Endodermal cell (in vitro differentiated cells): ENCODE measurements at regions not wholly inside any gene's neighbourhood (a gene's known extent, or its start where the extent isn't known, plus 50 kb on each side); places are given as distances from the start of the nearest gene placed in this dataset.

Experiments used
- DNase-seq: peaks from one replicate; pipeline ENCODE4 v3.0.0-alpha.2; 2017
- H3K27ac ChIP-seq: 2 replicates; pipeline ENCODE4 v1.5.1; 2013; ENCODE audit warnings: mild to moderate bottlenecking, low read depth, low read length, moderate library complexity
- H3K27me3 ChIP-seq: 2 replicates; pipeline ENCODE4 v1.6.1; 2013; ENCODE audit warnings: mild to moderate bottlenecking, low read length, moderate library complexity; ENCODE audit not compliant: insufficient read depth, control insufficient read depth, poor library complexity, severe bottlenecking
- H3K36me3 ChIP-seq: 2 replicates; pipeline ENCODE4 v1.7.0; 2013; ENCODE audit warnings: mild to moderate bottlenecking, low read length, moderate library complexity; ENCODE audit not compliant: control insufficient read depth, insufficient read depth
- H3K4me1 ChIP-seq: one replicate; pipeline ENCODE4 v1.7.0; 2013; ENCODE audit warnings: low read length; ENCODE audit not compliant: control insufficient read depth, insufficient read depth
- H3K4me3 ChIP-seq: 2 replicates; pipeline ENCODE4 v1.5.1; 2013; ENCODE audit warnings: mild to moderate bottlenecking, low read length, moderate library complexity
- H3K9ac ChIP-seq: 2 replicates; pipeline ENCODE4 v1.6.1; 2013; ENCODE audit warnings: mild to moderate bottlenecking, low read length, moderate library complexity; ENCODE audit not compliant: poor library complexity, severe bottlenecking; ENCODE audit errors: extremely low read depth
- H3K9me3 ChIP-seq: 2 replicates; pipeline ENCODE4 v1.6.1; 2013; ENCODE audit warnings: mild to moderate bottlenecking, low read length, moderate library complexity; ENCODE audit not compliant: control insufficient read depth
- H3K27ac Mint-ChIP-seq: 2 replicates; pipeline ENCODE4 v1.8.0; 2020; ENCODE audit warnings: mixed read lengths
- H3K27me3 Mint-ChIP-seq: 2 replicates; pipeline ENCODE4 v1.8.0; 2021; ENCODE audit warnings: mild to moderate bottlenecking, mixed read lengths; ENCODE audit not compliant: insufficient read depth
- H3K36me3 Mint-ChIP-seq: 2 replicates; pipeline ENCODE4 v1.8.0; 2020; ENCODE audit warnings: low read depth, mixed read lengths
- H3K4me1 Mint-ChIP-seq: 2 replicates; pipeline ENCODE4 v1.8.0; 2020; ENCODE audit warnings: mixed read lengths
- H3K4me3 Mint-ChIP-seq: 2 replicates; pipeline ENCODE4 v1.8.0; 2020; ENCODE audit warnings: mild to moderate bottlenecking, moderate library complexity, mixed read lengths
- H3K9me3 Mint-ChIP-seq: 2 replicates; pipeline ENCODE4 v1.8.0; 2020; ENCODE audit warnings: mild to moderate bottlenecking, mixed read lengths
- WGBS, 2 experiments: methylation state at CpG; one replicate each; pipeline versions ENCODE4 v1.1.5 to v1.1.7; 2013; ENCODE audit warnings: missing lambda C conversion rate in 2 of 2, mixed read lengths in 1 of 2; ENCODE audit not compliant: insufficient coverage in 1 of 2, insufficient read length in 1 of 2; 5-methylcytosine and 5-hydroxymethylcytosine counted together
- TF ChIP-seq, protein P1 (sequence below): fragments of 200-600 bp; sonication (generic); conservative IDR thresholded peaks from 2 replicates; pipeline ENCODE4 v1.5.0; 2021; ENCODE audit warnings: antibody characterized with exemption, mild to moderate bottlenecking

DNA sequence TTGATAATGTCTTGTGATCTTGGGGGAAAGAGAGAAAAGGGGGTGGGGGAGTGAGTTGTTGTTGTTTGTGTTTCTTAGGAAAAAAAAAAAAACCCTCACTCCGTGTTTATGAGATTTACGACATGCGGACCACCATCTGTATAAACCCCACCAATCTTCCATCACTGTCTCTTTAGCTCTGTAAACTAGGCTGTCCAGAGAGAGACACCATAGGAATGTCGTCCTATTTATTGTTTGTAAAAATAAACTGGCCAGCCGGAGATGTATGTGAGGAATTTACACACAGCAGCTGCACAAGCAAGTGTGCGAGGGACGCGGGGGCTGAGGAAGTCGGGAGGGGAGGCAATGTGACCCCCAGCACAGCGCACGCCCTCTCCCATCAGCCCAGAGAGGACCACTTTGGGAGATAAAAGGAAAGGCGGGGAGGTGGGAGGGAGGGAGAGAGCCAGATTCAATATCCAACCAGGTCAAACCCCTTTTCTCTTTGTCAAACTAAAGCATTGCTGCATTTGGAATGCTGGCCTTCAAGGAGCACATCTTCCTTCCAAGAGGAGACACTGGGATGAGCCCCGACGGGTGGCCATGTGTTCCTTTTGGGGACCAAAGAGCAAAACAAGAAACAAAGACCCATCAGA lies 136.2 kb upstream of the SALL1 start:
- Histone ChIP-seq H3K4me1 (peaks cover 5% of the 10 kb centered on the region), H3K27ac (no peak overlapping the region), H3K27me3 (no peaks in the 10 kb centered on the region), H3K9ac (no peak overlapping the region), H3K9me3 (no peaks in the 10 kb centered on the region), H3K4me3 (no peak overlapping the region), H3K36me3 (no peaks in the 10 kb centered on the region)
- no peak for DNase-seq
- no peaks in the 10 kb centered on the region for H3K9me3 Mint-ChIP-seq
- TF ChIP-seq, protein P1, sequence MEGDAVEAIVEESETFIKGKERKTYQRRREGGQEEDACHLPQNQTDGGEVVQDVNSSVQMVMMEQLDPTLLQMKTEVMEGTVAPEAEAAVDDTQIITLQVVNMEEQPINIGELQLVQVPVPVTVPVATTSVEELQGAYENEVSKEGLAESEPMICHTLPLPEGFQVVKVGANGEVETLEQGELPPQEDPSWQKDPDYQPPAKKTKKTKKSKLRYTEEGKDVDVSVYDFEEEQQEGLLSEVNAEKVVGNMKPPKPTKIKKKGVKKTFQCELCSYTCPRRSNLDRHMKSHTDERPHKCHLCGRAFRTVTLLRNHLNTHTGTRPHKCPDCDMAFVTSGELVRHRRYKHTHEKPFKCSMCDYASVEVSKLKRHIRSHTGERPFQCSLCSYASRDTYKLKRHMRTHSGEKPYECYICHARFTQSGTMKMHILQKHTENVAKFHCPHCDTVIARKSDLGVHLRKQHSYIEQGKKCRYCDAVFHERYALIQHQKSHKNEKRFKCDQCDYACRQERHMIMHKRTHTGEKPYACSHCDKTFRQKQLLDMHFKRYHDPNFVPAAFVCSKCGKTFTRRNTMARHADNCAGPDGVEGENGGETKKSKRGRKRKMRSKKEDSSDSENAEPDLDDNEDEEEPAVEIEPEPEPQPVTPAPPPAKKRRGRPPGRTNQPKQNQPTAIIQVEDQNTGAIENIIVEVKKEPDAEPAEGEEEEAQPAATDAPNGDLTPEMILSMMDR = no peak
- H3K27me3 Mint-ChIP-seq = peaks cover 3% of the 10 kb centered on the region
- 94% methylated on average over 6 to 14 of the region's 14 CpGs for WGBS, 2 experiments
- no peak overlapping the region for H3K27ac Mint-ChIP-seq
- H3K36me3 Mint-ChIP-seq = no peaks in the 10 kb centered on the region
- H3K4me1 Mint-ChIP-seq = peaks cover 10% of the 10 kb centered on the region
- H3K4me3 Mint-ChIP-seq = no peak overlapping the region

DNA sequence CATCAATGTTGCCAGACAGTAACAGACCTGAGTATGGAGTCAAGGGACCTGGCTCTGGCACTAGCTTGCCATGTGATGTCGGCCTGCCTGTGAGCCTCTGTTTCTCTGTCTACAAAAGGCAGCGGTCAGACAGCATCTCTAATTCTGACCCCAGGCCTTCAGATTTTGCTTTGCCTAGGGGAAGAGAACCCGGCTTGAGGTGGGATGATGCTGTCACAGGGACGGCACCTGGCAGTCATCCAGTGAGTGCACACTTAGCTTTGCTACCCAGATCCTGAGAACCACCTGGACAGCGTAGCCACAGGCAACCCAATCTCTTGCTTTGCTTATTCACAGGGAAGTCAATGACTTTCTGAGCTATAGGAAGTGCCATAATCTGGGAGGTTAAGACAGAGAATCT lies 135.2 kb upstream of the SALL1 start:
- no peak overlapping the region for H3K9ac ChIP-seq
- no peaks in the 10 kb centered on the region for H3K27me3 ChIP-seq
- peaks cover 5% of the 10 kb centered on the region for H3K4me1 ChIP-seq
- H3K4me3 Mint-ChIP-seq = no peak overlapping the region
- peaks cover 3% of the 10 kb centered on the region for H3K27me3 Mint-ChIP-seq
- peaks cover 8% of the 10 kb centered on the region for H3K4me1 Mint-ChIP-seq
- no peaks in the 10 kb centered on the region for H3K9me3 ChIP-seq
- no peak overlapping the region for H3K4me3 ChIP-seq
- TF ChIP-seq, protein P1 = no peak
- H3K27ac ChIP-seq = no peak overlapping the region
- no peaks in the 10 kb centered on the region for H3K36me3 Mint-ChIP-seq
- H3K9me3 Mint-ChIP-seq = no peaks in the 10 kb centered on the region
- H3K27ac Mint-ChIP-seq = no peak overlapping the region
- no peaks in the 10 kb centered on the region for H3K36me3 ChIP-seq
- 90 to 92% methylated on average over 5 of the region's 5 CpGs for WGBS, 2 experiments
- no peak for DNase-seq

DNA sequence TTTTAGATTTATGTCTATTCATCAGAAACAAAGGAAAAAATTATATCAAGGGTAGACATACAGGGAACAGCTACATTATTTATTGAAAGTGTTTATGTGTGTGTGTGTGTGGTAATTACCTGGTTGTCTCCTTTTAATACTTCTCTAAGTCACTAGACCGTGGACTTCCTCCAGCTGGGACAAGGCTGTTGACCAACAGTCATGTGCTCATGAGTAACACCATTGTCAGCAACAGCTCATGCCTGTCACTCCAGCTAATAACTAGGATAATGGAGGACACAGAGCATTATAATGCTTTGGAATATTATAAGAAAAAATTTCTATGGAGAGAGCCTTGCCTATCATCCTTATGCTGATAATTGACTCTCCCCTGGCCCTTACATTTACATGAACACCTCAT lies 125.3 kb upstream of the SALL1 start:
- TF ChIP-seq, protein P1 = no peak
- Histone ChIP-seq H3K36me3 (no peaks in the 10 kb centered on the region), H3K4me3 (no peak overlapping the region), H3K9me3 (no peaks in the 10 kb centered on the region), H3K27ac (no peak overlapping the region), H3K4me1 (no peaks in the 10 kb centered on the region), H3K9ac (no peak overlapping the region), H3K27me3 (no peaks in the 10 kb centered on the region)
- DNase-seq = no peak
- H3K36me3 Mint-ChIP-seq = no peaks in the 10 kb centered on the region
- WGBS, 2 experiments = 95% methylated on average over 1 of the region's 1 CpG; no CpG with 5 or more reads in 1 of the 2 experiments
- H3K4me3 Mint-ChIP-seq = no peak overlapping the region
- H3K4me1 Mint-ChIP-seq = peaks cover 2% of the 10 kb centered on the region
- peaks cover 15% of the 10 kb centered on the region for H3K9me3 Mint-ChIP-seq
- no peak overlapping the region for H3K27ac Mint-ChIP-seq
- H3K27me3 Mint-ChIP-seq = no peaks in the 10 kb centered on the region
